HG03095 (cell line): ENCODE measurements at regions not wholly inside any gene's neighbourhood (a gene's known extent, or its start where the extent isn't known, plus 50 kb on each side); places are given as distances from the start of the nearest gene placed in this dataset.

ENCODE experiments used
- ATAC-seq: cut with Tn5 transposase; IDR thresholded peaks from one replicate; pipeline ENCODE4 v1.9.1; 2021; ENCODE audit warnings: moderate library complexity; ENCODE audit not compliant: unreplicated experiment

DNA sequence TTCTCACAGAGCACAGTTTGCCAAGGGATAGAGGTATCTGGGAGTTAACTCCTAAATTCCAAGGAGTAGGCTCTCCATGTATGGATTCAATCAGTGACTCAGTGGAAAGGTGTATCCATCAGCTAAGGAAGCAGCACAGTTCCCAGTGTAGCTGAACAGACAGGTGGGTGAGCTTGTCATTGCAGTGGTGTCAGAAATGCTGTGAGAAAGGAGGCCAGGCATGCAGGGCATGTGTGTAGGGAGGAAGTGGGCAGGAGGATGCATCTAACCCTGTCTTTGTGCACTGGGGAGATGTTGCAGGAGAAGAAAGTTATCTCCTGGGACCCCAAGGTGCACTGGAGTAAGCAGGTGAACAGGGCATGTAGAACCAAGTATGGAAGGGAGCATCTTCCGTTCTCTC, 539.0 kb downstream of the VRK1 start:
- no peak for ATAC-seq

DNA sequence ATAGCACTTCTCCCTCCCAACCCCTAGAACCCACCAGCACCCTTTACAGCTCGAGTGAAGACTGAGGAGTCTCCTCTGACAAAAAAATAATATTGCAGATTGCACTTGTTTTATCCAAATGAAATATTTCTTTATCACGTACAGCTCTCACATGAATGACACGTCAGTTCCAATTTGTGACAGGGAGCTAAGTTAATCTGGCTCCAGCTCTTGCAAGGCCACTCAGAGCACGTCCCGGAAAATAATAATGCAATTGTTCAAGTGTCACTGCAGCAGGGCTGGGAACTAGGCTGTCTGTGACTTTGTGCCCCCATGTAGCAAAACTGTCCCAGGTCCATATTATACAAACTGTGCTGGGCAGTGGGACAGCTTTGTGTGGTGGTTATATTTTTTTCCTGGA, 539.6 kb downstream of the VRK1 start:
- ATAC-seq = no peak

DNA sequence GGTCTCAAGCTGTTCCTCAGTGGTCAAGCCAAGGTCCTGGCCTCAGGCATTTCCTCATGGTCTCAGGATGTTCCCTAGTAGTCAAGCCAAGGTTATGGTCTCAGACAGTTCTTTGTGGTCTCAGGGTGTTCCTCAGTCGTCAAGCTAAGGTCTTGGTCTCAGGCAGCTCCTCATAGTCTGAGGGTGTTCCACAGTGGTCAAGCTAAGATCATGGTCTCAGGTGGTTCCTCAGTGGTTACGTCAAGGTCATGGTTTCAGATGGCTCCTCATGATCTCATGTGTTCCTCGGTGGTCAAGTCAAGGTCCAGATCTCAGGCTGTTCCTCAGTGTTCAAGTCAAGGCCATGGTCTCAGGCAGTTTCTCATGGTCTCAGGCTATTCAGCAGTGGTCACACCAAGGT, 540.1 kb downstream of the VRK1 start:
- no peak for ATAC-seq

DNA sequence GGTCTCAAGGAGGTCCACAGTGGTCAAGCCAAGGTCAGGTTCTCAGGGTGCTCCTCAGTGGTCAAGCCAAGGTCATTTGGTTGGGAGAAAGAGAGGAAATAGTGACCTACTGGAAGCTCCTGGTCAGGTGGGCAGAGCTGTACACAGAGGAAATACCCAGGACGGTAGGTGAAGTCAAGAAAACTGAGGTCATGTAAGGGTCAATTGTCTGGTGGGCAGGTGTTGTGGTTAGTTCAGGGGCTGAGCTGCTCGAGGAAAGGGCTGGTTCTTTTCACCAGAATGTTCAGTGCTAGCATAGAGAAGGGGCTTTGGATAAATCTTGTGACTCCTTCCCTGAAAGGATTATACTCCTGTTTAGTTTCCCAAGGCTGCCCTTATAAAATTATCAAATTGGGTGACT, 540.5 kb downstream of the VRK1 start:
- no peak for ATAC-seq

DNA sequence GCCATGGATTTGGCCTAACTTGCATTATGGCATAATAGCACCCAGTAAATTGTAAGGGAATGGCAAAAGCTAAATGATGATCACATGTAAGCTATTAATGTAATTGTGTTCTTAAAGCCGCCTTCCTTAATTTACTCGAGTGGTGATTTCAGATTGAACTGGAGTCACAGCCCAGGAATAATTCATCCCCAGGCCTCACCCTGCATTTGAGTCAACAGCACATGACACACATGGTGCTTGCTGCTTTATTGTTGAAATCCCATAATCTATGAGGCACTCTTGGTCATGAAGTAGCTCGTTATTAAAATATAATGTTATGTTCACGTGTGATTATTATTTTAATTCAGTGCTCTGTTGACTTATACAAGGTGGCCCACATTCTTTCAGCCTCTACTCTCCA, 547.5 kb downstream of the VRK1 start:
- no peak for ATAC-seq

DNA sequence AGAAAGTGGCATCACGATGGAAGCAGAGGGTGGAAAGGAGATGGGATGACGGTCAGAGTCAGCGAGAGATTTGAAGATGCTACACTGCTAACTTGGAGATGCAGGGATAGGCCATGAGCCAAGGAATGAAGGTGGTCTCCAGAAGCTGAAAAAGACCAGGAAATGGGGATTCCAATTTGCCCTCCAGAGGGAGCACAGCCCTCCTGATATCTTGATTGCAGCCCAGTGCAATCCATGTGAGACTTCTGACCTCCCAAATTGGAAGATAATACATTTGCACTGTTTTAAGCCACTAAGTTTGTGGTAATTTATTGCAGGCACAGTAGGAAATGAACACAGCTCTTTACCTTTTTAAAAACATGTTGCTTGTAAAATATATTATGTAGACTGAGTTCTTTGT, 549.5 kb downstream of the VRK1 start:
- ATAC-seq = no peak

DNA sequence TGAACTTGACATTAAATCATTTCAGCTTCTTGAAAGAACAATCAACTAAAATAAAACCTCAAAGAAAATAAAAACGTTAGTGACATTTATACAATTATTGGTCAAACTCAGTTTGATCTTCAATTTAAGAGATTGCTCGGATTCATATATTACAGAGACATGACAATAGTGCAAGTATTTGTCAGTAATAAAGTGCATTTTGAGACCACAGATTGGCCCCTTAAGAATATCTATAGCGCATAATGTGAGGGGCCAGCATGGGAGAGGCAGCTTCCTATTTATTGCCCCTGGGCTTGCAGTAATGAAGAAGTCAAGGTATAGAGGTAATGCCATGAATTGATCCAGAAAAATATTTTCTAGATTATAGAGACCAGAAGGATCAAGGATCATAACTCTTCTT, 552.3 kb downstream of the VRK1 start:
- ATAC-seq = no peak

DNA sequence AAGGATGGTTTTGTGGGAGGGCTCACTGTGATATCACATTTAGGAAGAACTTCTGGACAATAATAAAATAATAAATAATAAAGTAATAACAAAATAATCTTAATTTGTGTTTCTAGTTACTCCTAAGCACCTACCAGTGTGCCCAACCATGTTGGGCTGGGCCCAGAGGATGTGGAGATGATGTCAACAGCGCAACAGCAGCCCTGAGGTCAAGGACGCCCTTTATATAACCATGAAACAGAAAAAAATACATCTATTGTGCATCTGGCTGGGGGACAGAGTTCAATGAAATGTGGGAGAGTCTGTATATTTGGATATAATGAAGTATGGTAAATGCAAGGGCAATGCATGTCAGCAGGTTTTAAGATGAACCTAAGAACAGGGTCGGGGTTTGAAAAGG, 552.8 kb downstream of the VRK1 start:
- no peak for ATAC-seq

DNA sequence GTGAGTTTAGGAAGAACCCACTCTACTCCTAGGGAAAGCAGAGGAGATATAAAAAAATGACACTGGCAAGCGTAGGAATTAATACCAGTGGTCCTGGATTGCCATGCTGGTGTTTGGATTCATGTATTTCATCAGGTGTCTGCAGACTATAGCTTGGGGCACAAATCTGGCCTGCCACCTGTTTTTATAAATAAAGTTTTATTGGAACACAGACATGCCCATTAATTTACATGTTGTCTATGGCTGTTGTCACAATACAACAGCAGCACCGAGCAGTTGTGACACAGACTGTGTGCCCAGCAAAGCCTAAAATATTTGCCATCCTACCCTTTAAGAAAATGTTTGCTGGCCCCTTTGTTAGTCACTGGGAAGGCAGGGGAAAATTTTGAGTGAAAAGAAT, 553.2 kb downstream of the VRK1 start:
- ATAC-seq = no peak

DNA sequence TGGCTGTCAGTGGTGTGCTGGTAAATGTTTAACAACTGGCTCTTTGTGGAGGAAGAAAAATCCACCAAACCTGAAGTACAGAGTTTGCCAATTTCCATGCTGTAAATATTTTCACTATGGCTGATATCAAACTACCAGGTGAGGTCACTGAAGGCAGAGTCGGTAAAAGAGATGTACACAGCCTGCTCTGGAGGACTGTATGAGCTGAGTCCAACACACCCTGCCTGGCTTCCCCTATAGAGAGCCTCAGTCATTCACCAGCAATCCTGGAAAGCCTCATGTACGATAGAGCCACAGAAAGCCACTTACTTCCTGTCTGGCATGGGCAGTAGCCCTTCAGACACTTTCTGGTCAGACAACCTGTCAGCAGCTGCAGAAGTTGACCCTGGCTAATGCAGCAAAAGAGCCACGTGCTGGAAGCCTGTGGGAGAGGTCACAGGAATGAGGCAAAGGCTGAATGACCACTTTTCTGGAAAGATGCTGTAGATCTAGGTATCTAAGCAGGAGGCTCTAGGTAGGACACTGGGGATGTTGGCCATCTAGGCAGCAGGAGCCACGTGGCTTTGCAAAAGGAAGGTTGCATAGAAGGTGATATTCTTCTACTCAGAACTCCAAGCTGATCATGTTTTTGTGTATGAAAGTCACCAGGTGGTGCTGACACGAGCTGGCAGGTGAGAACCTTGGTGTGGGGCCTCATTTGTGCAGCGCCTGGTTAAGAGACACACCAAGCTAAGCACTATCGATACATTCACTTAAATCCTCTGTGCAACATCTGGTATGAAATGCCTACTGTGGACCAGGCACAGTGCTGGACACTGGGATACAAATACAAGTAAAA, 553.9 kb downstream of the VRK1 start:
- no peak for ATAC-seq

DNA sequence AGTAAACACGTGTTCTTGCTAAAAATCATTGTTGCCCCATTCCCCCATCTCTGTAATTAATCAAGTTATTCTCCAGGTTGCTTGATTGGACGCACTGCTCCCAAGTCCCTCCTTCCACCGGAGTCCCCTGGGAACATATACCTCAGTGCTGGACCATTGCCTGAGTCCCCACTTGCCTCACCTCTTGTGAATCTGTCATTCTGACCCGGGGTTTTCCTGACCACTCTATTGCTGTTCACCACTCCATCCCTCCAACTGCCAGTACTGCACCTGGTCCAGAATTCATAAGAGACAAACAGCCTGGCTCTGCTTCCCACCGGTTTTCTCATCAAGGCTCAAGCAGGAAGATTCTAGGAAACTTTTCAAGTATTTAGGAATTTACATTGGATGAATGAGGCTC, 555.9 kb downstream of the VRK1 start:
- ATAC-seq = no peak

DNA sequence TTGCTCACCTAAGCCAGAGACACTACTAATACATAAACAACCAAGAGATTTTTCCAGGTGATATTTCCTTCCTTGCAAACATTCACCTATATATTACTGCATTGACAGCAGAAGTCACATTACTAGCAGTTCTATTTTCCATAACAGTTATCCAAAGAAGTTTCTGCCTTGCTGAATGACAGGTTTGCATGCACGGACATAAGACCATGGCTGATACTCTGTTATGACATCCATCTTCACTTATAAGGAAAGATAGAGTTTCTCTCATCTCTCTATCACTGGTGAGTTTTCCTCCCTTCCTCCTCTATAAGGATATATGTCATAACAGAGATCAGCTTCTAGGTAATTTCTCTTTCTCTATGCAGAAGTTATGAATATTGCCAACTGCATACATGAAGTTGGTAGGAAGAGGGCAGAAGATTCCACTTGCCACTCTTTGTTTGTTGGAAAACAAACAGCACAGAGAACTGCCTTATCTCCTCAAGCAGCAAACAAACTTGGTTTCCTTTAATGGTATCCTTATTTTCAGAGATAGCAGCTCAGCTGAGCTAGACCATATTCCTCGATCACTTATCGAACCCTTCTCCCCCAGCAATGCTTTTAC, 557.0 kb downstream of the VRK1 start:
- ATAC-seq = no peak

DNA sequence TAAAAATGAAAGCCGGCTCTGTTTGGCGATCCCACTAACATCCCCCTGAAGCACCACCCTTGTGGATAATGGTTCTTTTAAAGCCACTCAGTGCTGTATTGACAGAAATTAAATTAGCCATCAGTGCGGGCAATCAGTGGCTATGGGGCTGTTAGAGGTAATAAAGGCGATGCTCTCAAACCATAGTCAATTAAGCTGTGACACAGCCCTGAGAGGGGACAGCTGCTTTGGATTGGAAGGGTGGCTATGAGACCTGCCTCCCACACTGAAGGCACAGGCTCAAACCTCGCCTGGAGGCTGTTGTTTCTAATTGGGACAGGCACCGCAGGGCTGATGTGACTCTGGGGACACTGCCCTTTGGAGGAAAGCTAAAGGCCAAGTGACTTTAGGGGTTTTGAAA, 562.2 kb downstream of the VRK1 start:
- no peak for ATAC-seq

DNA sequence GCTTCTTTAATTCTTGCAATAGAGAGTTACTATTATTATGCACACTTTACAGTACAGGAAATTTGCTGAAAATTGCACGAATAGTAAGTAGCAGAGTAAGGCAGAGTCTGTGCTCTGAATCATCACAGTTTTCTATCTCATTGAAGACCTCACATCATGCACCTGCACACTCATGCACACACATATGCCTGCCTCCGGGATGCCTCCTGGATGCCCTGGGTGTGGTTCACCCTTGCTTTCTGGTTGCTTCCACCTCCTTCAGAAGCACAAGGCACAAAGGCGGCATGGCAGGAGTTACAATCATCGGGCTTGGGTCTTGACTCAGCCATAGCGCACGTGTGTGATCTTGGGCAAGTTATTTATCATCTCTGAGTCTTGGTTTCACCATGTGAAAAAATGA, 564.0 kb downstream of the VRK1 start:
- ATAC-seq = no peak

DNA sequence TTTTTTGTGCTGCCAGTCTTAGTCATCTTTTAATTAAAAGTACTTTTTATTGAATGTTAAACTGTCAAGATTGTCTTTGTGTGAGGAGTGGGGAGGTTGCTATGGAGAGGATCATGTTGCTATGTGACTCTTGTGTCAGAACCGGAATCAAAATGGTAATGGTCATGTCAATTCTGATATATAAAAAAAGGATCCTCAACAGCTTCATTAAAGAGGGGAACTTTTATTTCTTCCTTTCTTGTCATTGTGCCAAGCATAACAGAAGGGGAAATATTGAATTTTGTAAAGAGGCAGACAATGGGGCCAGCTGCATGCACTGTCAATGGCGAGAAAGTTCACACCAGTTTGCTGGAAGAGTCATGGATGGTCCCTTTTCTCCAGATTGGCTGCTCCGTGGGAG, 564.8 kb downstream of the VRK1 start:
- ATAC-seq = no peak

DNA sequence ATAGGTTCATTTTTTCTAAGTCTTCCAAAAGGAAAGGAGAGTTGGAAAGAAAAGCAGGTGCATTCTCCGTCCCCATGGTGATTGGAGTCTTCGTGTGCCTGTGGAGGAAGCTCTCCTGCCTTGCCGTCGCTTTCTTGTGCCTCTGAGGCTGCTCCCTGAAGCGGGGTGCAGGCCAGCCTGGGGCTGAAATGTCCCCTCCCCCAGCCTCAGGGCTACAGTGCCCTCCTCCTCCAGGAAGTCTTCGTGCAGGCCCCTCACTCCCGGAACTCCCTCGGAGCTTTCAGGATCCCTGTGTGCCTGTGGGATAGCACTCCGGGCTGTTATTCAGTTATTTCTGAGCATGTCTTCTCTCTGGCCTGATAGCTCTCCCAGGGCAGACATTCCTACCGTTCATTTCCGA, 569.2 kb downstream of the VRK1 start:
- ATAC-seq = no peak

DNA sequence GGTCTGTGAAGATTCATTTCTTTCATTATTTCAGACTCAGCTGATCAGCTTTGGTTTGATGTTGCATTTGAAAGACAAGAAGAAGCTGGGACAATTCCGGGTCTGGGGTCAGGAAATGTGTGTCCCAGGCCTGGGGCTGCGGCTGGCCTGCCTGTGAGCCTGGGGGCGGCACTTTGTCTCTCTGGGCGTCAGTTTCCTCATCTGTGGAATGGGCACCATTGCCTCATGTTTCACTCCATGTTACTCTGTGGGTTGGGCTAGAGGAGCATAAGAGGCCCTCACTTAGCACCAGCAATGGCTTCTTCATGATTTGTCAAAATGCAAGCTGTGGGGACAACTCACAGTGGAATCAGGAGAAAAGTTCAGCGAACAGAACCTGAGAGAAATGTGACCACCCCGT, 570.1 kb downstream of the VRK1 start:
- no peak for ATAC-seq

DNA sequence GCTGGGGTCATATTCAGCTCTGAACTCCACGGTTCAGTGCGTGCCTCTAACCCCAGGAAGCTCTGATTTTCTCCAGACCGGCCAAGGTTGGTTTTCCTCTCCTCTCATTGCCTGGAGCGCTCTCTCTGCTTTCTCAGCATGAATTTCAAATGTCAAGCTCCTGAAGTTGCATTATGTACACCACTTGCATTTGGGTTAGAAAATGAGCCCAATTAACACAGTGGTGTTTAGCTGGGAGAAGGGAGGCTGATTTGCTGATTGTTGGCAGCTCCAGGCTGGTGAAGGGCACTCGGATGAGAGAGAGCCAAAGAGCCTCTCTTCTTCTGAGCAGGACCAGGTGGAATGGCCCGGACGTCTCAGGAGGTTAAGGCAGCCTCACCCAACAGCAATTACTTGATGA, 570.9 kb downstream of the VRK1 start:
- no peak for ATAC-seq

DNA sequence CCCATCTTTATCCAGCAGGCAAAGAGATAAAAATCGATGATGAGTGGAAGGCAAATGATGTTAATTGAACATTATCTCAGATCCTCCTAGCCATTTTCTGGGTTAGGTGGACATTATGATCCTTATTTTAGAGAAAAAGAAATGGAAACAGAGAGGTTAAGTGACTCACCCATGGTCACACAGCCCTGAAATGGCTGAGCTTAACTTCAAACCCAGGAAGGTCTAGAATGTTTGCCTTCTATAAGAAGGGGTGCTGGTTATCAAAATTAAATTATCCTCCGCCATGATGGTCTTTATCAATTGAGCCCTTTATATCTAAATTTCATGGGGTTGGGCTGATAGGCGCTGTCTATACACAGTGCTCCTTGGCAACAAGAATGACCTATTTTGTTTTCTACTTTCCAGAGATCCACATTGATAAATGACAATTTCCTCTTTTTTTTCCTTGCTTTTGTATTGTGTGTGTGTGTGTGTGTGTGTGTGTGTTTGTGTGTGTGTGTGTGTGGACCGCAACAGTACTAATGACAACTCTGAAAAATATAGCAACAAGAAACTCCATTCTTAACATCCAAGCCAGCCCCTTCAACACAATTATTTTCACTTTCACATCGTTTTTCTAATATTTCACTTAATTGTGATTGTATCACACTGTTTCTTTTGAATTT, 571.9 kb downstream of the VRK1 start:
- no peak for ATAC-seq

DNA sequence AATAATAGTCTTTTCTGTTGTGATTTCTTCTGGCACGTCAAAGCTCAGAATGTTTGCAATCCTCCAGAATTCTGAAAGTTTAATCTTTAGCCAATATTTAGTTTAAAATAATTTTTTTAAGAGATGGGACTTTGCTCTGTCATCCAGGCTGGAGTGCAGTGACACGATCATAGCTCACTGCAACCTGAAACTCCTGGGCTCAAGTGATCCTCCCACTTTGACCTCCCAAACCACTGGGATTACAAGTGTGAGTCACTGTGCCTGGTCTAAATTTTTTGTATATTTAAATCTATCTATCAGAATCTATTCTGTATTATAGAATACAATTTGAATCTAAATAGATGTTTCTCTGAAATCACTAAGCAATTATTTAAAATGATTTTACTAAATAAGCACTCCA, 572.7 kb downstream of the VRK1 start:
- ATAC-seq = no peak

DNA sequence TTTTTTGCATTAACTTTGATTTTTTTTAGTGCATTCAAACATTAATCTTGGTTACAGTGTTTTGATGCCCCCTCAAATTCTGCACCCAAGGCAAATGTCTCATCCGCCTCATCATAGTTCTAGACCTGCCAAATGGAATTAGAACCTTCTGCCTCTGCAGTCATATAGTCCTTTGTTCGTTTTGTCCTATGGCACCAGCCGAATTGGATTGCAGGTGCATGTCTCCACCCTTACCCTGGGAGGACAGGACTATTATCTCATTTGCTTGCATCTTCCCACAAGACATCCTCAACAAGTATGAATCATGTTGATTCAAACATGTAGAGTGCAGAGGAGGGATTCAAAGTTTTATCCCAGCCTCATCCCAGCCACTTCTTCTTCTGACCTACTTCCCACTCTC, 579.1 kb downstream of the VRK1 start:
- ATAC-seq = no peak

DNA sequence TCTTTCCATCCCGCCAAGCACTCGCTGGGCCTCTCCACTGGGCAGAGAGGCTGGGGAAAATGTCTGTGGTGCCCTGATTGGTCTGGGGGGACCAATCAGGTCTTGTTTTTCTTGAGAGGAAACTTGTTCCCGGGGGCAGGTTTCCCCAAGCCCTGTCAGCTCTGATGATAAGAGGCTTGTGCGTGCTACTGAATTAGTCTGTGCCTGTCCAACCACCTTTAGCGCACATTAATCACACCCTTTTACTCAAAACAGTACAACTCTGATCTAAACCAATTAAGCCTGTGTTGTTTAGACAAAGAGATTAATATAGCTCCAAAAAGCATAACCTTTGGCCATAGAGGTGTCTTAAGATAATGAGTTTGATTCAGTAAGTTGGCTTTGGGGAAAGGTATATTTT, 580.4 kb downstream of the VRK1 start:
- no peak for ATAC-seq
